GM21576 (cell line): ENCODE measurements at regions not wholly inside any gene's neighbourhood (a gene's known extent, or its start where the extent isn't known, plus 50 kb on each side); places are given as distances from the start of the nearest gene placed in this dataset.

Source experiments
- ATAC-seq: cut with Tn5 transposase; IDR thresholded peaks from one replicate; pipeline ENCODE4 v1.9.1; 2021; ENCODE audit warnings: mild to moderate bottlenecking, moderate library complexity; ENCODE audit not compliant: unreplicated experiment

DNA sequence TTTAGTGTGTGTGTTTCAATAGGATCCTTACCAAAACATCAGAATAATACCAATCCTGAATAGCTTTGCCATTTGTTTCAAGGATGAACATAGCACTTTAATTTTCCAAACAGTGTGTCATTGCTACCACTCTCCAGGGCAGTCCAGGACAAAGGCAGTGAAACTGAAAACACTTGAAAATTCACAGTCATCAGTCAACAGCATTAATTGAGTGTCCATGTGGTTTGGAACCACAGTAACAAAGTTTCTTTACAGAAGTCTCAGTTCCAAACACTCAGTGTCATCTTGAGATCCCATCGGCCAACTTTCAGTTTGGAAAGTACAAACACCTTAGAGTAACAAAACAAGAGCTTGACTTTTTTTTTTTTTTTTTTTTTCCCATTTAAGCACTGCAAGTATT lies 228.4 kb upstream of the SOX5 start:
- peak; percentile 76 for ATAC-seq

DNA sequence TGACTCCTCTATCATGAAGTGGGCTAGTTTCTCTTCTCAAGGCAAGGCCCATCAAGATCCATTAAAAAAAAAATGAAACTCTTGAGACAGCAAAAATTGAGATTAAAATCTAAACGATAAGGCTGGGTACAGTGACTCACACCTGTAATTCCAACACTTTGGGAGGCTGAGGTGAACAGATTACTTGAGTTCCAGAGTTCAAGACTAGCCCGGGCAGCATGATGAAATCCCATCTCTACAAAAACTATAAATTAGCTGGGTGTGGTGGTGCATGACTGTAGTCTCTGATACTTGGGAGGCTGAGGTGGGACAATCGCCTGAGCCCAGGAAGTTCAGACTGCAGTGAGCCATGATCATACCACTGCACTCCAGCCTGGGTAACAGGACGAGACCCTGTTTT lies 226.5 kb upstream of the SOX5 start:
- ATAC-seq: no peak

DNA sequence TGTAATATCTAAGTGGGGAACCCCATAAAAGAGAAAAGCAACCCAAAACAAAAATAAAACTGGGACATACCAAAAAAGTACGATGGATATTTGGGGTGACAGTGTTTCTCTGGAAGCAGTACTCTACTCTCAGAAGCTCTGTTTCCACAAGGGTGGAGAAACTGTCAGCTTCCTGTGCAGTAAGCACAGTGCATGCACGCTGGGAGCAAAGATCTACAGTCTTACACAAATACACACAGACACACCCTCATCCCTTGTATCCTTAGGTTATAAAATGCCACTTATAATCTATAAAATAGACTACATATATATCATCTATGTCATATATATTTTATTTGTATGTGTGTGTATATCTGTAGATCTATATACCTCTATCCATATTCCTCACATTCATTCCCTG lies 225.8 kb upstream of the SOX5 start:
- ATAC-seq: no peak

DNA sequence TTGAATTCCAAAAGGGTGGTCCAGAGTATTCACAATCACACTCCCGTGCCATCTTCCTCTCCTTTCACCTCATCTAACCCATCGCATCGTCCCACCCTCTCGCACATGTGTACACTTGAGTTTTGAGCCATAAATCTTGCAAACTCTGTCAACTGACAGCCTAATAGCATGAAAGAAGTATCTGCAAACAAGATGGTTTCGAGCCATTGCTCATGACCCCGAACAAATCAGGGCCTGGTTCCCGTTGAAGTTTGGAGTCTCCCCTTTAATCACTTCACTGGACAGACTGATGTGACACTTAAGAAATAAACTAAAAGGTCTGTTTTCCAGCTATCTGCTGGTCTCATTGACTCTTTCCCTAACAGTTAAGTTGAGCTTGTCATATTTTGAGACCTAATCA lies 223.6 kb upstream of the SOX5 start:
- no peak for ATAC-seq

DNA sequence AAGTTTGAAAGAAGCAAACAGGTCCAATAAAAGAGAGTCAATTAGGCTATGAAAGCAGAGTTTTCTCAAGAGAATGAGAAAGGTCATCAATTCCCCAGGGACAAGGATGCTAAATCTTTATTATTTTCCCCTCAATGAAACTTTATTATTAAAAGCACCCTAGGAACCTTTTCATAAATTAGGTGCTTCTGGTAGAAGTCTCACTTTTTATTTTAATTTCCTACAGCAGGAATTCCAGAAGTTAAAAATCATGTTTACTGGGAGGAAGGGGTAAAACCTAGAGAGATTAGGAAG lies 223.2 kb upstream of the SOX5 start:
- no peak for ATAC-seq

DNA sequence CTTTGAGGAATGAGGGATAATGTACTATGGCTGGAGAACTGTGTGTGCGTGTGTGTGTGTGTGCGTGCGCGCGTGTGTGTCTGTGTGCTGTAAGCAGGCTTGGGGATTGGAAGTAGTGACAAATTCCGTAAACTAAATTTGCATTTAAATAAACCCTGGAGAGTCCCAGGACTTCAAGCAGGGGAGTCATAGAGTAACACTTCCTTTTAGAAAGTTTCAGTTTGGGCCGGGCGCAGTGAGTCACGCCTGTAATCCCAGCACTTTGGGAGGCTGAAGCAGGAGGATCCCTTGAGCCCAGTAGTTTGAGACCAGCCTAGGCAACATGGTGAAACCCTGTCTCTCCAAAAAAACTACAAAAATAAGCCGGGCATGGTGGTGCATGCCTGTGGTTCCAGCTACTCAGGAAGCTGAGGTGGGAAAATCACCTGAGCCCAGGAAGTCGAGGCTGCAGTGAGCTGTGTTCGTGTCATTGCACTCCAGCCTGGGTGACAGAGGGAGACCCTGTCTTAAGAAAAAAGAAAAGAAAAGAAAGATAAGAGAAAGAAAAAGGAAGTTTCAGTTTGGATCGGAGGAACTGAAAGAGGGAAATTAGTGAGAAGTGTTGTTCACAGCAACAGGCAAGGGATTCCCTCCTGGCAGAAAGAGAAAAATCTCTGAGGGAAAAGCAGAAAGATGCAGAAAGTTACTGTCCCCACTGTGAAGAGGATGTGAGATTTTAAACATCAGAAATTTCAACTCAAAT lies 222.7 kb upstream of the SOX5 start:
- peak; percentile 78 for ATAC-seq

DNA sequence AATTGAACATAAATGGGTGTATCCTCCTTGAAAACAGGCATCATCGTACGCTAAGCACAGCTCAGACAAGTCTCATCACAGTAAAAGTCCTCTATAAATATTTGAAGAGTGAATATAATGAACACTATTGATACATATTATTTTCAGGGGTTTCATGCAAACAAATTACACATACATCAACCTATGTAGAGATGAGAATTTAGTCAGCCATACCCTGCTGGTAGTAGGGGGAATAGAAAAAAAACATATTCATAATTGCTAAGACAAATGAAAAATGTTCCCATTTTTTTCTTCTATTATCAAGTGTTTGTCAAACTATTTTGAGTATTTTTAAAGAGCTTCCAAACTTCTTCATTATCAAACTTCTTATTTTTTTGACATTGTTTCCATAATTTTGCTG lies 205.6 kb upstream of the SOX5 start:
- no peak for ATAC-seq

DNA sequence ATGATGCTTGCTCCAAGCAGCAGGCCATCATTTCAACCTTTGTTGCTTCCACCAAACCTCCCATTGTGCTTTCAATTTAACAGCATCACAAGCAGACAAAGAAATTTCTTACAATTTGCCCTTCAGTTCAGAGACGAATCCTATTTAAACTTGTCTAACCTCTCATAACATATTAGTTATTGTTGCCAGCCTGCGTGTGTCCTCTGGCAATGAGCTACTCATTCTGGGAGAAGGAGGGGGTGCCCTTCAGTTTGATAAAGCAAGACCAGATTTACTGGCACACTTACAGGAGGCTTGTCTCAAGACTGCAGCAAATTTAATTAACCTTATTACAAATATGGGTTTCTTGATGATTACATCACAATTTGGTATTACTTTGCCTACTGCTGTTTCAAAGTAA lies 203.6 kb upstream of the SOX5 start:
- ATAC-seq: no peak

DNA sequence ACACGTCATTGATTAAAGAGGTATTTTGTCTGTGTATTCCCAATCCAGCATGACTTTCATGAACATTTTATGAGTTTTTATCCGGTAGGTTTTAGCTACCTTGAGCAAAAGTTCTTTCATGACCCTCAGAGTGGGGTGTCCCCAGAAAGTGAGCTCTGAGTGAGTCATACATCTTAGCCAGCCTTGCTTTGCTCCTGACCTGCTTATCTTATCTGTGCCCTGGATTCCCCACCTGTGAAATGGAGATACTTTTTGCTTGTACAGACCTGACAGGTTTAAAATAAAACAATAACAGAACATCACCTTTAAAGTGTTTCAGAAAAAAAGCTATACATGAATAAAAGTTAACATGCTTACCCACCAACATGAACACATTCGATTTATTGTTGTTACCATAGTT lies 202.8 kb upstream of the SOX5 start:
- ATAC-seq: no peak

DNA sequence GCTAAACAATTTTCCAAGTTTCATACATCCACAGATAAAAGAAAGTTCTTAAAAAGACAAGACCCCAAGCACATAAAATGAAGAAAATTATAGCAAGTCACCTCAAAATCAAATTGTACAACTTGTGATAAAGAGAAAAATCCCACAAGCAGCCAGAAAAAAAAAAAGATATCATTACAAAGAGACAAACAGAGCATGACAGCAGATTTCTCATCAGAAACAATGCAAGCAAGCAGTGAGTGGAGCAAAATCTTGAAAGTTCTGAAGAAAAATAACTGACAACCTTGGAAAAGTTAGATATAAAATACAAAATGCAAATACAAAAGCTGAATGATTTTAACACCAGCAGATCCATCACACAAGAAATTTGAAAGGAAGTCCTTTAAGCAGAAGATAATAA lies 194.5 kb upstream of the SOX5 start:
- ATAC-seq: no peak

DNA sequence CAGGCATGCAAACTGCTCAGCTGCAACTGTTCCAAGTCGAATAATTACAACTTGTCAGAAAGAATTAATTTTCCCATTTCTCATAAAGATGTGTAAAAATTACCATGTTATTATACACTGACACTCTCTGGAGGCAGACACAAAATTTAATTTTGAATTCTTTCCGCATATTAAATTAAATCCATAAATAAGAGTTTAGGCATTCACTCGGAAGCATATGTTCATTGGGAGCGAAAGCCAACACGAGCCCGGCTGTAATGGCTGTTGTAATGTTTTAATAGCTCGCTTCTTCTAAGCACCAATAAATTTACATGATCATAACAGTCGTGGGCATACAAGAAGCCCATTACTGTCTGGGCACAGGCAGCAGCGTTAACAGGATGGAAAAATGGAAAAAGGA lies 189.6 kb upstream of the SOX5 start:
- no peak for ATAC-seq

DNA sequence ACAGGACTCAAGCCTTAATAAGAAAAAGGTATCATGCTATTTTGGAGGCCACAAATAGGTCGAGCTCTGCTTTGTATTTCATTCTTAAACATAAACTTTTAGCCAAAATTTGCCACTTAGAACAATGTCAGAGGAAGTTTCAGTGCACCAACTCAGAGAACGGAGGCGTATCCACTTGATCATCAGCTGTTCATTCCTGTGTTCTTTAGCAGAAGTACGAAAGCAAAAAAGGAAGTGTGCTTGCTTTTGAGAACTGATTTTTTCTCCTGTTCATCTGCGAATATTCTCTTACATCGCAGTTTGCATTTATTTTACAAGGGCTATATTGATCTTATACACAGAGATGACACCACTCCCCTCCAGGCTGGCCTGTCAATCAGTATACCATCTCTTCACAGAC lies 188.6 kb upstream of the SOX5 start:
- no peak for ATAC-seq

DNA sequence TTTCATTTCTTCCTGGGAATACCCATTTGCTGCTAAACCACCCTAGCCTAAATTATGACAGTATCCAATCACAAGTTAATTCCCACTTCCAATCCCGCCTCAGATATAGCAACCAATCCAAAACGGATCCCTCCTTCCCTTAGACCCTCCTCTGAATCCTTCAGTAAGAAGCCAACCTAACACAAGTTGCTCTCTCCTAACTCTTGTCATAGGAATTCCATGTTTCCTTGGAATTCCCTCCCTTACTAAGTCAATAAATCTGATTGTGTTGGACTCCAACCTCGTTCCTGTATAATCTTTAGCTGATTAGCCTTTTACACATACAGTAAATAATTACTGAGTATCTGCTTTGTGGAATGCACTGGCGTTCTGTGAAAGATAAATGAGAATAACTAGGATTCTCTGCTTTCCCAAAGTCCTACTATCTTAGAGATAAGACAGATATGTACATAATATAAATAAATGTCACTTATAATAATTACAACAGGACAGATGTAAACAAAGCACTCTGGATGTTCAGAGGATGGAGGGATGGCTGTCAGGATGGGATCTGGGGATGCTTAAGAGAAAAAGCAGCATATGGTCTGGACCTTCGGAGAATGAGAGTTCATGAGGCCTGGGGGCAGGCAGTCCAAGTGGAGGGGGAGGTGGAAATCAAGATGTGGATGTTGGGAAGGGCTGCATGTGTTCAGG lies 185.8 kb upstream of the SOX5 start:
- no peak for ATAC-seq

DNA sequence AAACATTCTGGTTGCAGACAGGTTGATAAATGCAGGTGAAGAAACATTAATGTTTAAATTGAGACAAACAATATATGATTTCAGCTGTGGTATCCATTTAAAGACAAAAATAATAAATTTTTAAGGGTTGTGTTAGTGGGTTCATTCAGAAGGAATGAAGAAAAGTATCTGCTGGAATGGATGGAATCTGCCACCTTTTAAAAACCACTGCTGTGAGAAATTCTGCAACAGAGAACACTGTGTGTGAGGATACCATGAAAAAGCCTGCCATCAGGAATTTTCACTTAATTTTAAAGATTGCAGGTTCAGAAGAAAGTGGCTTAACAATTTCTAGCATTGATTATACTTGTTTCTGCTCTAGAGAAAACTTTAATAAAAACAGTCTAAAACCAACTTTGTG lies 184.6 kb upstream of the SOX5 start:
- no peak for ATAC-seq

DNA sequence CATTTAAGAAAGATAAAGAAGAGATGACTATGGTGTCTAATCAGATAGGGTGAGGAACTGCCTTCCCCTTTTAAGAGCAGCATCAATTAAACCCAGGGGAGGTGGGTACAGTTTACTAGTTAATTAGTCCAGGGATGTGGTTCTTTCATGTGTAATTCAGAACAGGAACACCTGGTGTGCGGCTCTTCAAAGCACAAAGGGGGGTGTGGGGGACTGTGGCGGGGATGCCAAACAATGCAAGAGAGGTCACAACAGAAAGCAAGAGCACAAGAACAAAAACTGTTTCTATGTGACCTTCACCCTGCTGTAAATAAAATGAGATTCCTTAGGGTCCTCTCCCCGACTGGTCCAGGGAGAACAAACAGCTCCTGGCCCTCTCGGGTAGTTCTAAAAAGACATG lies 183.9 kb upstream of the SOX5 start:
- ATAC-seq: no peak

DNA sequence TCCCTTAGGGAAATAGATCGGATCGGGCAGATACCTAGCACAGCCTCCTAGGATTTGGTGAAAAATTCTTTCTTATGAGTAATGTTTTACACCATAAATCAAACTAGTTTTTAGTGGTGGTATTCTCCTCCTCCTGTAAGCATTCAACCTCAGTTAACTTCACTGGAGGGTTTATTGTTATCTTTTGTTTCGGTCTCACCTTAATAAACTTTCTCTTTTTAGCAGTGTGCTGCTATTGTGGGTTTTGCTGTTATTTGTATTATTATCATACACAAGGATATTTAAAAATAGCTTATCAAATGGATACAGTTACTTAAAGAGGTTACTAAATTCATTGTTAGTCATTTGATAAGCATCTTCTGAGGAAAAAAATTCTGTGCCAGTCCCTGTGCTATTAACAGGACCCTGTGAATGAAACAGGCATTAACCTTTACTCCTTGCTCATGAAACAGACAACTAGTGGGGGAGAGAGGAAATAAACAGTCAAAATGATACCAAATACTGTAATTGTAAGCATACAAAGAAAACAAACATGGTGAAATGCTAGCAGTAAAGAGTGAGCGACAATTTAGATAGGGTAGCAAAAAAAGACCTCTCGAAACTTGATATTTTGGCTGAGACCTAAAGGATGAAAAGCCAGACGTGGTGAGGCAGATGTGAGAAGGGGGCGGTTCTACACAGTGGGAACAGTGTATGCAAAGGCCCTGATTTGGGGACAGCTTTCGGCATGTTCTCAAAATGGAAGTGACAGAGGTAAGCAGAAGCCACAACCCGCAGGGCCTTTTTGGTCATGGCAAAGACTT lies 178.7 kb upstream of the SOX5 start:
- peak; percentile 95 for ATAC-seq

DNA sequence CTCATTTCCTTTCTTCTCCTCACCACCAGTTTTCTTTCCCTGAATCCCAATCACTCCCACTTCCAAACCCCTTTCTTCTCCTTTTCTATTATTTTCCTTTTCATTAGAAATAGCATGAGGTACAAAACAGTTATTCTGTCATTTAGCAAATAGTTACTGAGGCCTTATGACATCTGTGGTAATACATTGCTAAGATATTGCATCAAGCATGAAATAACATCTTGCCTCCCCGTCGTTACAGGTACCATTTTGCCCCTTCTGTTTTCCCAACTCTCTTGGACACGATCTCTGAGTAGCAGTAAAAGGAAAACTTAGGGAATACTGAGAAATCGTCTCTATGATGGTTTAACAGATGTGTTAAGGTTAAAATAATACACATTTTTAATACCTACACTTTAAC lies 175.8 kb upstream of the SOX5 start:
- ATAC-seq: no peak

DNA sequence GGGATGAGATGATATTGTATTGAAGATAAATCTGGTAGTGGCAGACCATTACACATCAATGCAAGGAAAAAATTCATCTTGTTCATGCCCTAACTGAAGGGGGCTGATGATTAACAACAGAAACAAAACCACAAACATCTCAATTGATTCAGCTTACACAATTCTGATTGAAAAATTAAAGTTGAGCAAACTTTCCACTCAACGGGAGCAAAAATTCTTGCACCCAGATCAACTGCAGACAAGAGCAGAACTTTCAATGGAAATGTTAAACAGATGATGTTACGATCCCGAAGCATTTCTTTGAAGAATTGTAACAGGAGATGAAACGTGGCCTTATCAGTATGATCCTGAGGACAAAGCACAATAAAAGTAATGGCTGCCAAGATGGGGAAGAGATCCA lies 172.4 kb upstream of the SOX5 start:
- no peak for ATAC-seq

DNA sequence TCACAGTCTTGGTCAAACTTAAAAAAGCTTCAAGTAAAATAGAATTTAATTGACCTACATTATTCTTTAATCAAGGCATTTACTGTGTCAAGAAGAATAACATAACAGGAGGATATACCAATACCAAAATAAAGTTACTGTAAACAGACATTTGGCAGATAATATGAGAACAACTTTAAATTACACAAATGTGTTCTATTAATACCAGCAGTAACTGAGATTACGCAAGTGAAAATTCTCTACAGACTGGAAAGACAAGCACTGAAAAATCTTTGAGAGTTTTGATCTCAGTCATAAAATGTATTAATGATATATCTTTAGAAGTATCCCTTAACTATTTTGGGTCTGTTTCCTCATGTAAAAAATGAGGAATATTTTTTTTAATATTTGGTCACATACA lies 169.2 kb upstream of the SOX5 start:
- ATAC-seq: no peak

DNA sequence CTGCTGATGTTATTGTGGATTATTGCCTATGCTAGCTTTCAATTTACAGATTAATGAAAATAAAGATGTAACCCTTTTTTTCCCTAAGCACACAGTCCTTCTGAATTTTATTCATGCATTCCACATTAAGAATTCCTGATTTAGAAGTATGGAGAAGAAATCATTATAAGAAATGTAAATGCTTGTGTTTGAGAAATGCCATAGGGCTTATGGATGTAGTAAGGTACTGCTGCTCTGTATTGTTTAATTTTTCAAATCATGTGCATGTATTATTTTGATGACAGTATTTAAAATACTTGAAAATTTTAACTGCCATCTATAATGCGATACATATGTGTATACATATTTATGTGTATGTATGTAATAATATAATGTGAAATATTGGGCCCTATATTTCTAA lies 167.1 kb upstream of the SOX5 start:
- ATAC-seq: no peak

DNA sequence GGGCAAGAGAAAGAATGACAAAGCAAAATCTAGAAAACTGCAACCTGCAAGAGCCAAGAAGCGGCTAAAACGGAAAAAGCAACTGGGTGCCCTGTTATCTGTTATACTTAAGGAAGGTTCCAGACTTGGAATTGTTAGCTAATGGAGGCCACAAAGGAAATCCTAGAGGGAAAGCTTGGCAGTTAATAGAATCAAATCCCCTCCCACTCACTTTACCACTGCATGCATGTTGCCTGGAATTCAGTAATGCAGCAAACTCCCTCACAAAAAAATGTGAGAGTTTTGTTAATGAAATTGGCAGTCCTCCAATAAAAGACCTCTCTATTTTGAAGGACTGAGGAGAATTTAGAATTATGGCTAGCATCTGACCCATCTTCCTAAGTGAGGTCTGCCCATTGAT lies 164.2 kb upstream of the SOX5 start:
- no peak for ATAC-seq

DNA sequence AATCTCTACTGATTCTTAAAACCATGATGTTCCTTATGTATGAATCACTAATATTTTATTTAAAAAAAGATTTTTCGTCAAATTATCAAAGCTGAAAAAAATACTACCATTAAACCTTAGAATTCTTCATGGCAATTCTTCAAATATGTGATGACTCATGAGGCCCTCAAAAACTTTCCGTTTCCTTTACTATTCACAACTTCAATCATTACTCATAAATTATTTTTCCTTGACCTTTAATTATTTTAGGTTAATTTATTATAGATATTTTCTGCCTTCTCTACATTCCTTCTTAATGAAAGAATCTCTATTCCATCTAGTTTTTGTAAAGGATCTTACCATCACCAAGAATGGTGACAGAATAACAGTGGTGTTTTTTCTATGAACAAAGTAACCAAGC lies 162.1 kb upstream of the SOX5 start:
- no peak for ATAC-seq
